NCI-H2107 treated with DMSO at 0.1 percent for 48 hours (cell line): ENCODE measurements at regions not wholly inside any gene's neighbourhood (a gene's known extent, or its start where the extent isn't known, plus 50 kb on each side); places are given as distances from the start of the nearest gene placed in this dataset.
"Not testable (repeated sequence)": the region's sequence is repeated elsewhere in the genome, so short reads cannot be mapped to it uniquely, and the experiment has no call there.

Experiments
- DNase-seq: peaks from one replicate; lab custom pipeline; 2025; ENCODE audit not compliant: unreplicated experiment; lab: John Stamatoyannopoulos, UW

- peak; percentile 50 for DNase-seq
Measured at GRCh38 chr5:6081727-6082210, 296.6 kb downstream of the MED10 start.

- no peak for DNase-seq
Measured at GRCh38 chr5:6080930-6081726, 297.2 kb downstream of the MED10 start.

GRCh38 chr5:6080436-6080835, 297.9 kb downstream of the MED10 start:
- DNase-seq: no peak

- DNase-seq: no peak
Measured at GRCh38 chr5:6078881-6079280, 299.5 kb downstream of the MED10 start.

- DNase-seq: no peak
Measured at GRCh38 chr5:6076341-6077239, 301.8 kb downstream of the MED10 start.

- DNase-seq: not testable (repeated sequence)
Measured at GRCh38 chr5:6072488-6072887, 305.9 kb downstream of the MED10 start.

GRCh38 chr5:6069496-6070185, 308.7 kb downstream of the MED10 start:
- no peak for DNase-seq

- DNase-seq: no peak
Measured at GRCh38 chr5:6066016-6066415, 312.3 kb downstream of the MED10 start.

- DNase-seq: no peak
Measured at GRCh38 chr5:6059137-6059800, 319.1 kb downstream of the MED10 start.

GRCh38 chr5:6058055-6058715, 320.2 kb downstream of the MED10 start:
- no peak for DNase-seq

- no peak for DNase-seq
Measured at GRCh38 chr5:6056280-6056679, 322.1 kb downstream of the MED10 start.

GRCh38 chr5:6049662-6050061, 328.7 kb downstream of the MED10 start:
- DNase-seq: no peak

- DNase-seq: no peak
Measured at GRCh38 chr5:6048746-6049145, 329.6 kb downstream of the MED10 start.

- DNase-seq: no peak
Measured at GRCh38 chr5:6046296-6046967, 331.9 kb downstream of the MED10 start.

GRCh38 chr5:6043491-6044310, 334.6 kb downstream of the MED10 start:
- no peak for DNase-seq

GRCh38 chr5:6041977-6042550, 336.3 kb downstream of the MED10 start:
- DNase-seq: no peak

- no peak for DNase-seq
Measured at GRCh38 chr5:6039111-6039510, 339.2 kb downstream of the MED10 start.

GRCh38 chr5:6036006-6036405, 342.3 kb downstream of the MED10 start:
- DNase-seq: no peak
